ENCODE measurements at regions not wholly inside any gene's neighbourhood (a gene's known extent, or its start where the extent isn't known, plus 50 kb on each side); places are given as distances from the start of the nearest gene placed in this dataset.

DNA sequence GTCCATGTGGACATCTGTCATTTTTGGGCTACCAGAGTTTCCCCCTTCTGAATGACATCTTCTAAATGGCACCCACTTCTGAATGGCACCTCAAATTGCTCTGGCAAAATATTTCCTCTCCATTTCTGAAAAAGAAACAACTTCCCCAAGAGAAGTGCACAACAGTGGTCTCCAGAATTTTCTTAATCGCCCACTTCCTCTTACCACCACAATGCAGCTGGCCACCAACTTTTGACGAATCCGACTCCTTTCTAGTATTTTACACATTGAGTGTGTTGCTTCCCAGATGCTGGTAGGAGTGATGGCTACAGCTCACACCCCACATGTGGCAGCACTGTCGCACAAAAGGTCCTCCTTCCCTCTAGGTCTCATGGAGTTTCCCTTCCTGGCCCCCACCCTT lies 216.1 kb downstream of the FOXA2 start:
- TF ChIP-seq, protein P1, sequence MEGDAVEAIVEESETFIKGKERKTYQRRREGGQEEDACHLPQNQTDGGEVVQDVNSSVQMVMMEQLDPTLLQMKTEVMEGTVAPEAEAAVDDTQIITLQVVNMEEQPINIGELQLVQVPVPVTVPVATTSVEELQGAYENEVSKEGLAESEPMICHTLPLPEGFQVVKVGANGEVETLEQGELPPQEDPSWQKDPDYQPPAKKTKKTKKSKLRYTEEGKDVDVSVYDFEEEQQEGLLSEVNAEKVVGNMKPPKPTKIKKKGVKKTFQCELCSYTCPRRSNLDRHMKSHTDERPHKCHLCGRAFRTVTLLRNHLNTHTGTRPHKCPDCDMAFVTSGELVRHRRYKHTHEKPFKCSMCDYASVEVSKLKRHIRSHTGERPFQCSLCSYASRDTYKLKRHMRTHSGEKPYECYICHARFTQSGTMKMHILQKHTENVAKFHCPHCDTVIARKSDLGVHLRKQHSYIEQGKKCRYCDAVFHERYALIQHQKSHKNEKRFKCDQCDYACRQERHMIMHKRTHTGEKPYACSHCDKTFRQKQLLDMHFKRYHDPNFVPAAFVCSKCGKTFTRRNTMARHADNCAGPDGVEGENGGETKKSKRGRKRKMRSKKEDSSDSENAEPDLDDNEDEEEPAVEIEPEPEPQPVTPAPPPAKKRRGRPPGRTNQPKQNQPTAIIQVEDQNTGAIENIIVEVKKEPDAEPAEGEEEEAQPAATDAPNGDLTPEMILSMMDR (IDR thresholded peaks at IDR 0.05; ENCODE audit: low read depth, low read length, poor library complexity, severe bottlenecking) = no peak
- TF ChIP-seq EZH2phosphoT487 (IDR thresholded peaks at IDR 0.05; ENCODE audit: borderline replicate concordance, low read length) = no peak

All from DOHH2 (cell line).